ENCODE measurements at regions not wholly inside any gene's neighbourhood (a gene's known extent, or its start where the extent isn't known, plus 50 kb on each side); places are given as distances from the start of the nearest gene placed in this dataset.

- TF ChIP-seq RAD21 (IDR thresholded peaks at IDR 0.05; ENCODE audit: low read depth) (no peak), CREB1 (IDR thresholded peaks at IDR 0.05; ENCODE audit: low read depth) (no peak), EP300 (IDR thresholded peaks at IDR 0.05; ENCODE audit: borderline replicate concordance) (no peak), CEBPB (IDR thresholded peaks at IDR 0.05) (no peak), TAF1 (IDR thresholded peaks at IDR 0.05; ENCODE audit: low read depth) (no peak), TEAD4 (IDR thresholded peaks at IDR 0.05) (no peak), MAX (IDR thresholded peaks at IDR 0.05) (no peak), YY1 (IDR thresholded peaks at IDR 0.05; ENCODE audit: low read depth) (no peak), REST (IDR thresholded peaks at IDR 0.05; ENCODE audit: low read depth) (no peak), FOXM1 (IDR thresholded peaks at IDR 0.05; ENCODE audit: borderline replicate concordance, low read depth) (no peak)
Measured at GRCh38 chr2:234593636-234594035, 96.8 kb upstream of the ARL4C start.
